Hepatocyte (in vitro differentiated cells): ENCODE measurements at regions not wholly inside any gene's neighbourhood (a gene's known extent, or its start where the extent isn't known, plus 50 kb on each side); places are given as distances from the start of the nearest gene placed in this dataset.

Experiments used
- DNase-seq: peaks from one replicate; pipeline ENCODE4 v3.0.0-alpha.2; 2016; ENCODE audit warnings: low spot score
- H2AFZ ChIP-seq: fragments of 200-600 bp; sonication (generic); 2 replicates; pipeline ENCODE4 v1.6.0; 2016; ENCODE audit warnings: antibody characterized with exemption, mild to moderate bottlenecking
- H3K27ac ChIP-seq: fragments of 200-600 bp; sonication (generic); 2 replicates; pipeline ENCODE4 v1.5.1; 2016; ENCODE audit warnings: mild to moderate bottlenecking
- H3K27me3 ChIP-seq: fragments of 200-600 bp; sonication (generic); 2 replicates; pipeline ENCODE4 v1.6.1; 2016
- H3K36me3 ChIP-seq: fragments of 200-600 bp; sonication (generic); replicated peaks from 2 replicates; pipeline ENCODE4 v1.5.1; 2016; ENCODE audit warnings: low read depth; ENCODE audit not compliant: insufficient read depth
- H3K4me1 ChIP-seq: fragments of 200-600 bp; sonication (generic); 2 replicates; pipeline ENCODE4 v1.5.1; 2016; ENCODE audit warnings: mild to moderate bottlenecking, moderate library complexity; ENCODE audit not compliant: insufficient read depth
- H3K4me2 ChIP-seq: fragments of 200-600 bp; sonication (generic); 2 replicates; pipeline ENCODE4 v1.6.0; 2016
- H3K4me3 ChIP-seq: fragments of 200-600 bp; sonication (generic); 2 replicates; pipeline ENCODE4 v1.5.1; 2016; ENCODE audit warnings: mild to moderate bottlenecking
- H3K79me2 ChIP-seq: fragments of 200-600 bp; sonication (generic); 2 replicates; pipeline ENCODE4 v1.6.0; 2017; ENCODE audit warnings: mild to moderate bottlenecking
- H3K9me2 ChIP-seq: fragments of 200-600 bp; sonication (generic); replicated peaks from 2 replicates; pipeline ENCODE4 v1.6.0; 2017; ENCODE audit warnings: mild to moderate bottlenecking; ENCODE audit not compliant: insufficient read depth
- H3K9me3 ChIP-seq: fragments of 200-600 bp; sonication (generic); 2 replicates; pipeline ENCODE4 v1.5.1; 2016; ENCODE audit warnings: low read depth, mild to moderate bottlenecking
- H4K20me1 ChIP-seq: fragments of 200-600 bp; sonication (generic); 2 replicates; pipeline ENCODE4 v1.6.0; 2016; ENCODE audit warnings: mild to moderate bottlenecking; ENCODE audit not compliant: insufficient read depth, poor library complexity, severe bottlenecking
- EZH2 ChIP-seq: fragments of 200-600 bp; sonication (generic); IDR thresholded peaks from 2 replicates; pipeline ENCODE4 v1.6.1; 2016; ENCODE audit warnings: antibody characterized with exemption, mild to moderate bottlenecking, borderline replicate concordance
- EZH2phosphoT487 ChIP-seq: fragments of 200-600 bp; sonication (generic); IDR thresholded peaks from one replicate; pipeline ENCODE4 v1.6.1; 2018; ENCODE audit warnings: antibody characterized with exemption, mild to moderate bottlenecking, low read depth, moderate library complexity; ENCODE audit not compliant: unreplicated experiment, severe bottlenecking
- whole genome bisulfite sequencing: methylation state at CpG from one replicate; pipeline ENCODE4 v1.1.6; 2016; ENCODE audit warnings: low lambda C conversion rate; ENCODE audit errors: missing lambda C conversion rate; 5-methylcytosine and 5-hydroxymethylcytosine counted together
- TF ChIP-seq, protein P1 (sequence below): fragments of 200-600 bp; sonication (generic); IDR thresholded peaks from 2 replicates; pipeline ENCODE4 v1.5.1; 2016; ENCODE audit warnings: antibody characterized with exemption, mild to moderate bottlenecking; ENCODE audit not compliant: poor library complexity

DNA sequence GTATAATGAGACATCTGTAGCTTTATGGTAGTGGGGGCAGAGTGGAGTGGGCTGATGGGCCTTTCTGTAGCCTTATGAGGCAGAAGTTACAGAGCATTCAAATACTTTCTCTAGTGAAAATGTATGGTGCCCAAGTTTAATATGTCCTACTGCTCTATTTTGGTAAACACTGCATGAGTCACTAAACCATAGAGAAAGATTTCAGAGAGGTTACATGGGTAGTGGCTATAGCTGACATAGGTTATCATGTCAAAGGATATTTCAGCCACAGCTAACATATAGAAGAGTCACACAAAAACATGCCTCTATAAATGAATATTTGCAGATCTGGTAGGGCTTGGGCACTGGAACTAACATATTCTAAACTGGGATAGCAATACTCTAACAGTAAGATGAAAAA lies 212.4 kb upstream of the USP25 start:
- Histone ChIP-seq H4K20me1 (no peaks in the 10 kb centered on the region), H2AFZ (no peak overlapping the region), H3K27ac (no peak overlapping the region), H3K4me1 (no peaks in the 10 kb centered on the region), H3K36me3 (no peaks in the 10 kb centered on the region), H3K9me2 (no peaks in the 10 kb centered on the region), H3K4me3 (no peak overlapping the region), H3K4me2 (no peak overlapping the region), H3K9me3 (no peaks in the 10 kb centered on the region), H3K79me2 (no peaks in the 10 kb centered on the region), H3K27me3 (no peaks in the 10 kb centered on the region)
- DNase-seq: no peak
- TF ChIP-seq EZH2phosphoT487 (no peak), EZH2 (no peak)
- TF ChIP-seq, protein P1, sequence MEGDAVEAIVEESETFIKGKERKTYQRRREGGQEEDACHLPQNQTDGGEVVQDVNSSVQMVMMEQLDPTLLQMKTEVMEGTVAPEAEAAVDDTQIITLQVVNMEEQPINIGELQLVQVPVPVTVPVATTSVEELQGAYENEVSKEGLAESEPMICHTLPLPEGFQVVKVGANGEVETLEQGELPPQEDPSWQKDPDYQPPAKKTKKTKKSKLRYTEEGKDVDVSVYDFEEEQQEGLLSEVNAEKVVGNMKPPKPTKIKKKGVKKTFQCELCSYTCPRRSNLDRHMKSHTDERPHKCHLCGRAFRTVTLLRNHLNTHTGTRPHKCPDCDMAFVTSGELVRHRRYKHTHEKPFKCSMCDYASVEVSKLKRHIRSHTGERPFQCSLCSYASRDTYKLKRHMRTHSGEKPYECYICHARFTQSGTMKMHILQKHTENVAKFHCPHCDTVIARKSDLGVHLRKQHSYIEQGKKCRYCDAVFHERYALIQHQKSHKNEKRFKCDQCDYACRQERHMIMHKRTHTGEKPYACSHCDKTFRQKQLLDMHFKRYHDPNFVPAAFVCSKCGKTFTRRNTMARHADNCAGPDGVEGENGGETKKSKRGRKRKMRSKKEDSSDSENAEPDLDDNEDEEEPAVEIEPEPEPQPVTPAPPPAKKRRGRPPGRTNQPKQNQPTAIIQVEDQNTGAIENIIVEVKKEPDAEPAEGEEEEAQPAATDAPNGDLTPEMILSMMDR: no peak

DNA sequence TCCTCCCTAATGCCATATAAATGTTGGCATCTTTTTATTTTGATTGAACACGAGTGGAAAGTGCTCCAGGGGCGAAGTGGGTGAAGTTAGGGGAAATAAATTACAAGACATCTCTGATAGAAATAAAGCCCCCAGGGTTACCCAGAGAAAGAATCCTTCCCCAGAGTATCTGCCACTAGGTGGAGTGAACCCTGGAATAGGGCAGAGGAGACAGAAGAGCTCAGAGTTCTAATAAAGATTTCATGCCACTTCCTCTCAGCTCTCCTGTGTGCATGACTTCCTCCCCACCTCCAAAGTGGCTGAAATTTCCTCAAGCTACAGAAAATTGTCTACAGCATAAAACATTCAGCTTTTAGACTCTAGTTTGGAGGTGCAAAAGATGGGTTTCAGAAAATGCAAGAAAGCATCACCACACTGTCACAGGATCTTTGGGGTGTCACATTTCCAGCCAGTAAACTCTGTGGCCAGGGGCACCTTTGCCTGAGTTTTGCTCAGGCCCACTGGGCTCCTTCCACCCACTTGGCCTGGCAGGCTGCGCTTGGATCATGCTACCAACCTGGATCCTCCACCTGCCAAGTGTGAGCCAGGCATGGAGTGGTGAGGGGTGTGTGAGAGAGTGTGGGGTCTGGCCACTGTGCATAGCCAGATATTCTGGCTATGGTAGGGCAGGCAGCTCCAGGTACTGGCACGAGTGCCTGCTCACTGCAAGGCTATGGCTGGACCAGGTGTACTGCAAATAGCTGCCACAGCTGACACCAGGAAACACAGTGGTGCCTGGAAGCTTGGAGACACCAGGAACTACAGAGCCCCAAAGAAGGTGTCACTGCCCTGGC lies 208.8 kb upstream of the USP25 start:
- Histone ChIP-seq H3K79me2 (no peaks in the 10 kb centered on the region), H3K4me3 (no peak overlapping the region), H3K27me3 (no peaks in the 10 kb centered on the region), H3K9me3 (no peaks in the 10 kb centered on the region), H4K20me1 (no peaks in the 10 kb centered on the region), H3K9me2 (no peaks in the 10 kb centered on the region), H3K4me2 (no peak overlapping the region), H3K4me1 (no peaks in the 10 kb centered on the region), H3K27ac (no peak overlapping the region), H2AFZ (no peak overlapping the region), H3K36me3 (no peaks in the 10 kb centered on the region)
- 61% methylated on average over 4 of the region's 4 CpGs for WGBS
- TF ChIP-seq, protein P1: peak; percentile 46
- TF ChIP-seq EZH2phosphoT487: no peak
- peak; percentile 27 for DNase-seq

DNA sequence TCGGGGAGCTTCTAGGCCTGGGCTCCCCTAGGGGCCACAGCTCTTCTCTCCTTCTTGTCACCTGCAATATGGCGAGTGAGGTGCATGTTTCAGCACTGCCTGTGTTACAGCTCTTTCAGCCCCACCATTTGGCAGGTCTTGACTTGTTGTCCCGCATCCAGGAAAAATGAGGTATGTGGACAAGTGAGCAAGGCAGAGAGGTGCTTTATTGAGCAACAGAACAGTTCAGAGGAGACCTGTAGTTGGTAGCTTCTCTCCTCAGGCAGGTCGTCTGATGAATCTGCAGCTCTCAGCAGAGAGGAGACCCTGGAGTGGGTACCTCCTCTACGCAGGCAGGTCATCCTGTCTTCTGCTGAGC lies 208.2 kb upstream of the USP25 start:
- H3K4me2 ChIP-seq: no peak overlapping the region
- no peaks in the 10 kb centered on the region for H3K9me2 ChIP-seq
- H3K4me3 ChIP-seq: no peak overlapping the region
- no peaks in the 10 kb centered on the region for H3K27me3 ChIP-seq
- TF ChIP-seq, protein P1: no peak
- TF ChIP-seq EZH2phosphoT487: no peak
- TF ChIP-seq EZH2: no peak
- no peaks in the 10 kb centered on the region for H3K9me3 ChIP-seq
- no peak overlapping the region for H3K27ac ChIP-seq
- H3K79me2 ChIP-seq: no peaks in the 10 kb centered on the region
- H3K4me1 ChIP-seq: no peaks in the 10 kb centered on the region
- no peaks in the 10 kb centered on the region for H3K36me3 ChIP-seq
- no peak for DNase-seq
- H4K20me1 ChIP-seq: no peaks in the 10 kb centered on the region
- H2AFZ ChIP-seq: no peak overlapping the region
- 95% methylated on average over 5 of the region's 5 CpGs for WGBS

DNA sequence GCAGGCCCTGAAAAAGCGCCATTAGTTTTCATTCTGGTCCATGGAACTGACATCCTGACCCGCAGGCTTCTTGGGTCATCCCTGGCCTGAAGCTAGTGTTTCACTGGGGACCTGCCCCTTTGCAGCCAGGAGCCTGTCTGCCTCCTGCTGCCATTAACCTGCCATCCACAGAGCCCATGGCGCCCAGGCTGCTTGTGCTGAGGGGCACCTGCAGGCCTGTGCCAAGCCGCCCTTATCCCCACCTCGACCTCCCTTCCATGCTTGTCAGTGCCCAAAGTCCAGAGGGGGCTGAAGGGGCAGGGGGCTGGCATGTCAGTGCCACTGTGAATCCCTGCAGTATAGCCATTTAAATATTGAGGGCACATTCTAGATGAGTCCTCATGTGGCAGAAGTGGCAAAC lies 207.6 kb upstream of the USP25 start:
- no peak for DNase-seq
- H2AFZ ChIP-seq: no peak overlapping the region
- no peaks in the 10 kb centered on the region for H3K4me1 ChIP-seq
- WGBS: 99% methylated on average over 5 of the region's 5 CpGs
- no peaks in the 10 kb centered on the region for H3K79me2 ChIP-seq
- H4K20me1 ChIP-seq: no peaks in the 10 kb centered on the region
- H3K36me3 ChIP-seq: no peaks in the 10 kb centered on the region
- no peaks in the 10 kb centered on the region for H3K27me3 ChIP-seq
- H3K9me3 ChIP-seq: no peaks in the 10 kb centered on the region
- H3K4me3 ChIP-seq: no peak overlapping the region
- no peak overlapping the region for H3K4me2 ChIP-seq
- TF ChIP-seq EZH2: no peak
- no peak overlapping the region for H3K27ac ChIP-seq
- H3K9me2 ChIP-seq: no peaks in the 10 kb centered on the region
